ENCODE measurements at regions not wholly inside any gene's neighbourhood (a gene's known extent, or its start where the extent isn't known, plus 50 kb on each side); places are given as distances from the start of the nearest gene placed in this dataset.

DNA sequence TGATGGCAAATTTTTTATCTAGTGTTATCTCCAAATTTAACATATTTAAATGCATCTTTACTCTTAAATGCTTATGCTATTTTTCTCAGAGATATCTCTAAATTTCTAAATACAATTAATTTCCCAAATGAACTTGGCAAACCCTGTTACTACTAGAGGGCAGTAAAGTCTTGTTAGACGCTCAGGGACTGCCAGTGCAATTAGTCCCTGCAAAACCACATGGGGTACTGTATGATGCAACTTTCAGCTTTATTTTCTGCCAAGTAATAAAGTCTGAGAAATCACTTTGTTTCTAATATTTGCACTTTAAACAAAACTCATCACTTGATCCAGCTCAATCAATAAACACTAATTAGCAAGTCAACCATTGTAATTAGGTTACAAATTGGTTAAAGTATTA, 76.0 kb upstream of the ADGRB3 start:
- 5 to 6% methylated on average over 1 of the region's 1 CpG for WGBS, 2 donors
- Histone ChIP-seq H3K4me1 (no peaks in the 10 kb centered on the region), H3K27ac (no peak overlapping the region), H3K9me3 (no peaks in the 10 kb centered on the region), H3K4me3 (no peak overlapping the region), H3K27me3 (no peaks in the 10 kb centered on the region), H3K36me3 (no peaks in the 10 kb centered on the region)
- FAIRE-seq (no peak), ATAC-seq (no peak), DNase-seq (no peak)
- TF ChIP-seq, protein P1, sequence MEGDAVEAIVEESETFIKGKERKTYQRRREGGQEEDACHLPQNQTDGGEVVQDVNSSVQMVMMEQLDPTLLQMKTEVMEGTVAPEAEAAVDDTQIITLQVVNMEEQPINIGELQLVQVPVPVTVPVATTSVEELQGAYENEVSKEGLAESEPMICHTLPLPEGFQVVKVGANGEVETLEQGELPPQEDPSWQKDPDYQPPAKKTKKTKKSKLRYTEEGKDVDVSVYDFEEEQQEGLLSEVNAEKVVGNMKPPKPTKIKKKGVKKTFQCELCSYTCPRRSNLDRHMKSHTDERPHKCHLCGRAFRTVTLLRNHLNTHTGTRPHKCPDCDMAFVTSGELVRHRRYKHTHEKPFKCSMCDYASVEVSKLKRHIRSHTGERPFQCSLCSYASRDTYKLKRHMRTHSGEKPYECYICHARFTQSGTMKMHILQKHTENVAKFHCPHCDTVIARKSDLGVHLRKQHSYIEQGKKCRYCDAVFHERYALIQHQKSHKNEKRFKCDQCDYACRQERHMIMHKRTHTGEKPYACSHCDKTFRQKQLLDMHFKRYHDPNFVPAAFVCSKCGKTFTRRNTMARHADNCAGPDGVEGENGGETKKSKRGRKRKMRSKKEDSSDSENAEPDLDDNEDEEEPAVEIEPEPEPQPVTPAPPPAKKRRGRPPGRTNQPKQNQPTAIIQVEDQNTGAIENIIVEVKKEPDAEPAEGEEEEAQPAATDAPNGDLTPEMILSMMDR (IDR thresholded peaks at IDR 0.05) = no peak
- intact Hi-C loops (cut with DNase I) = no loop called here

- no peaks in the 10 kb centered on the region for H3K27me3 ChIP-seq
Observed at GRCh38 chr6:68546620-68547019, 88.5 kb upstream of the ADGRB3 start.

DNA sequence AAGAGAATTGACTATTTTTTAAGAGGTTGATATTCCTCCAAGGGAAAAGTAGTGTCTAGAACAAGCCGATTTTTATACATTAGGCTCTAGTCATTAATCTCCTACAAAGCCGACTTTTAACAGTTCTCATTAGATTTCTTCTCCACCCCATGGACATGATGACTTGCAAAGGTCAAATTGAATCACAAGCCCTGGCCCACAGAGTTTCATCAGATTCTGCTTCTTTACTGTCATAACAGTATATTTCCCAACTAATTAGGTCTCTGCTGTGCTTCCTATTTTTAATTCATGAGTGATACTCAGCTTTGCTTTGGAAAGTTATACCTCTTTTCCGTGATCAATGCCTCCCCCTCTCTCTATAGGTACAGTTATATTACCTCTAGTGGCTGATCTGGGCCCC, 90.6 kb upstream of the ADGRB3 start:
- H3K9me3 ChIP-seq = no peaks in the 10 kb centered on the region
- no peaks in the 10 kb centered on the region for H3K27me3 ChIP-seq
- no peak overlapping the region for H3K4me3 ChIP-seq
- WGBS, 2 donors = 41 to 42% methylated on average over 3 of the region's 3 CpGs
- intact Hi-C loops (cut with DNase I) = no loop called here
- TF ChIP-seq, protein P1 (IDR thresholded peaks at IDR 0.05) = no peak
- DNase-seq (no peak), FAIRE-seq (no peak), ATAC-seq (no peak)
- H3K4me1 ChIP-seq = no peaks in the 10 kb centered on the region
- H3K27ac ChIP-seq = no peak overlapping the region
- no peaks in the 10 kb centered on the region for H3K36me3 ChIP-seq

More at GRCh38 chr6:68546620-68547019, 88.5 kb upstream of the ADGRB3 start:
- no peak for DNase-seq
- TF ChIP-seq, protein P1 (IDR thresholded peaks at IDR 0.05) = no peak
- no peak for FAIRE-seq
- no peak overlapping the region for H3K4me3 ChIP-seq
- intact Hi-C loops (cut with DNase I) = no loop called here
- no peaks in the 10 kb centered on the region for H3K4me1 ChIP-seq
- 30% methylated on average over 1 of the region's 1 CpG for WGBS, 2 donors
- no peaks in the 10 kb centered on the region for H3K9me3 ChIP-seq
- no peaks in the 10 kb centered on the region for H3K36me3 ChIP-seq
- H3K27ac ChIP-seq = no peak overlapping the region
- ATAC-seq = no peak

DNA sequence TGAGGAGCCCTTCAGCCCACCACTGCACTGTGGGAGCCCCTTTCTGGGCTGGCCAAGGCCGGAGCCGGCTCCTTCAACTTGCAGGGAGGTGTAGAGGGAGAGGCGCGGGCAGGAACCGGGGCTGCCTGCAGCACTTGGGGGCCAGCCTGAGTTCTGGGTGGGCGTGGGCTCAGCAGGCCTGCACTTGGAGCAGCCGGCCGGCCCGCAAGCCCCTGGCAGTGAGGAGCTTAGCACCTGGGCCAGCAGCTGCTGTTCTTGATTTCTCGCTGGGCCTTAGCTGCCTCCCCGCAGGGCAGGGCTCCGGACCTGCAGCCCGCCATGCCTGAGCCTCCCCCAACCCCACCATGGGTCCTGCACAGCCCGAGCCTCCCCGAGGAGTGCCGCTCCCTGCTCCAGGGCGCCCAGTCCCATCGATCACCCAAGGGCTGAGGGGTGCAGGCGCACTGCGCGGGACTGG, 101.7 kb upstream of the ADGRB3 start:
- intact Hi-C loops (cut with DNase I) = no loop called here
- FAIRE-seq = no peak
- TF ChIP-seq, protein P1 (IDR thresholded peaks at IDR 0.05) = no peak
- Histone ChIP-seq H3K4me3 (no peak overlapping the region), H3K27me3 (no peaks in the 10 kb centered on the region), H3K27ac (no peak overlapping the region), H3K36me3 (no peaks in the 10 kb centered on the region), H3K4me1 (no peaks in the 10 kb centered on the region), H3K9me3 (no peaks in the 10 kb centered on the region)
- ATAC-seq = no peak
- WGBS, 2 donors = 79 to 90% methylated on average over 19 to 21 of the region's 21 CpGs
- peak in 2 of 6 donors; percentile 21 to 63 for DNase-seq

DNA sequence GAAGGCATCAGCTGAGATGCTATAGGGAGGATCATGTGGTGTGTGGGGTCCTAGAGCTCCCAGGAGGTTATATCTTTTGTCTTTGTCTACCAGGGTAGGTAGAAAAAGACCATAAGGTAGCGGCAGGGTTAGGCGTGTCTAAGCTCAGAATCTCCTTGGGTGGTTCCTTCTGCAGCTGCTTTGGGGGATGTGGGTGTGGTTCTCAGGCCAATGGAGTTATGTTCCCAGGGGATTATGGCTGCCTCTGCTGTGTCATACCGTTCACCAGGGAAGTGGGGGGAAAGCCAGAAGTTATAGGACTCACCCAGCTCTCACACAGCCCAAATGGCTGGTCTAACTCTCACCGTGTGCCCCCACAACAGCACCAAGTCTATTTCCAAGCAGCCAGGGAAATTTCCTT, 107.4 kb upstream of the ADGRB3 start:
- 58 to 74% methylated on average over 4 of the region's 4 CpGs for WGBS, 2 donors
- TF ChIP-seq, protein P1 (IDR thresholded peaks at IDR 0.05) = no peak
- Histone ChIP-seq H3K9me3 (no peaks in the 10 kb centered on the region), H3K4me1 (no peaks in the 10 kb centered on the region), H3K27ac (no peak overlapping the region), H3K27me3 (no peaks in the 10 kb centered on the region), H3K4me3 (no peak overlapping the region), H3K36me3 (no peaks in the 10 kb centered on the region)
- ATAC-seq = no peak
- intact Hi-C loops (cut with DNase I) = no loop called here
- no peak for DNase-seq
- FAIRE-seq = no peak

Data from pancreas (tissue), 10 donors.